AG04450 (cell line): ENCODE measurements at regions not wholly inside any gene's neighbourhood (a gene's known extent, or its start where the extent isn't known, plus 50 kb on each side); places are given as distances from the start of the nearest gene placed in this dataset.

Experiments
- CTCF ChIA-PET: fragments of 300-600, 350-600 bp; formaldehyde crosslinking; extraction: SDS; loops from one replicate; lab custom pipeline; 2022; ENCODE audit warnings: antibody characterized with exemption, inconsistent platforms; lab: Charles Lee
- POLR2A ChIA-PET: fragments of 350-600 bp; formaldehyde crosslinking; extraction: SDS; loops from one replicate; lab custom pipeline; 2021; ENCODE audit warnings: antibody characterized with exemption, inconsistent platforms; lab: Yijun Ruan, JAX
- DNase-seq: peaks from one replicate; pipeline ENCODE4 v3.0.0-alpha.2; 2011; ENCODE audit warnings: low read depth, low spot score
- H3K27ac ChIP-seq: one replicate; pipeline ENCODE4 v1.5.1; 2012; ENCODE audit warnings: low read depth, low read length, control low read depth
- H3K27me3 ChIP-seq: one replicate; pipeline ENCODE4 v1.6.0; 2012; ENCODE audit warnings: low read length; ENCODE audit not compliant: control insufficient read depth, insufficient read depth
- H3K4me3 ChIP-seq: 2 replicates; pipeline ENCODE4 v1.5.1; 2011; ENCODE audit warnings: mild to moderate bottlenecking, low read depth, low read length, control low read depth
- H3K9me3 ChIP-seq: 2 replicates; pipeline ENCODE4 v1.5.1; 2012; ENCODE audit warnings: low read length; ENCODE audit not compliant: control insufficient read depth, insufficient read depth
- CTCF ChIP-seq: IDR thresholded peaks from 2 replicates; pipeline ENCODE4 v1.5.1; 2011; ENCODE audit warnings: low read depth, low read length, control low read depth, inconsistent platforms

GRCh38 chr2:8169443-8169842 is 512.4 kb upstream of the ID2 start:
- Histone ChIP-seq H3K27me3 (no peaks in the 10 kb centered on the region), H3K9me3 (no peaks in the 10 kb centered on the region; the same call in 1 of the 2 replicates), H3K27ac (no peak overlapping the region), H3K4me3 (no peak overlapping the region)
- ChIA-PET POLR2A (no interaction called here), CTCF (no interaction called here)
- no peak for TF ChIP-seq CTCF
- peak; percentile 83 for DNase-seq

- no peak for DNase-seq
- no peak overlapping the region for H3K27ac ChIP-seq
- ChIA-PET POLR2A (interaction anchor here (0.8 to 1.1 kb wide), 2 partner anchors 23 to 24 kb away, joined by 3 read pairs; no protein-coding TSS in a partner anchor), CTCF (interaction anchor here (0.6 kb wide), 1 partner anchor 148 kb away, joined by 3 read pairs; no protein-coding TSS in a partner anchor)
- H3K9me3 ChIP-seq = no peaks in the 10 kb centered on the region; the same call in 1 of the 2 replicates
- no peak for TF ChIP-seq CTCF
- H3K4me3 ChIP-seq = no peak overlapping the region
- no peaks in the 10 kb centered on the region for H3K27me3 ChIP-seq
Measured at GRCh38 chr2:8170552-8171327, 511.1 kb upstream of the ID2 start.

GRCh38 chr2:8171608-8172007 is 510.2 kb upstream of the ID2 start:
- Histone ChIP-seq H3K27me3 (no peaks in the 10 kb centered on the region), H3K4me3 (no peak overlapping the region), H3K27ac (no peak overlapping the region), H3K9me3 (no peaks in the 10 kb centered on the region; the same call in 1 of the 2 replicates)
- CTCF ChIA-PET = no interaction called here
- DNase-seq = no peak
- TF ChIP-seq CTCF = no peak
- POLR2A ChIA-PET = no interaction called here

GRCh38 chr2:8172661-8173060 is 509.2 kb upstream of the ID2 start:
- no peak for TF ChIP-seq CTCF
- DNase-seq = no peak
- Histone ChIP-seq H3K9me3 (no peaks in the 10 kb centered on the region; the same call in 1 of the 2 replicates), H3K4me3 (no peak overlapping the region), H3K27me3 (no peaks in the 10 kb centered on the region), H3K27ac (no peak overlapping the region)
- ChIA-PET POLR2A (no interaction called here), CTCF (no interaction called here)

GRCh38 chr2:8174641-8175257 is 507.1 kb upstream of the ID2 start:
- no peak overlapping the region for H3K27ac ChIP-seq
- H3K4me3 ChIP-seq = no peak overlapping the region
- CTCF ChIA-PET = no interaction called here
- POLR2A ChIA-PET = no interaction called here
- DNase-seq = no peak
- H3K9me3 ChIP-seq = no peaks in the 10 kb centered on the region; the same call in 1 of the 2 replicates
- TF ChIP-seq CTCF = no peak
- H3K27me3 ChIP-seq = no peaks in the 10 kb centered on the region
